ENCODE measurements at regions not wholly inside any gene's neighbourhood (a gene's known extent, or its start where the extent isn't known, plus 50 kb on each side); places are given as distances from the start of the nearest gene placed in this dataset.

DNA sequence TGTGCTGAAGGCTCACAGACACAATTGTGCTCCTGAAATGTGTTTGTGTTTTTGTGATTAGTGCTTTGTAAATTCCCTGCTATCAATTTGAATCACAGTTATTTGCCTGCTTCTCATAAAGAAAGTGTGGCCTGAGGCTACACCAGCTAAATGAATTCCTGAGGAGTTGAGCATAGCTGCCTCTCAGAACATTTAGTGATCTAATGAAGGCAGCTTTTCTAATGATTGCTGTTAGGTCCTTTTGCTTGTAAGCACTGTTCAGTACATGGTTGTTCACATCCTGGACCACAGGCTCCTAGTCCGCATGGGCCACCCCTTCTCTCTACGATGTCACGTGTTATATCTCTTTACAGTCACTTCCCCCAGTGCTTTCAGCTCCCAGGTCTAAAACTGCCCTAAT lies 238.2 kb downstream of the B3GLCT start:
- TF ChIP-seq, protein P1, sequence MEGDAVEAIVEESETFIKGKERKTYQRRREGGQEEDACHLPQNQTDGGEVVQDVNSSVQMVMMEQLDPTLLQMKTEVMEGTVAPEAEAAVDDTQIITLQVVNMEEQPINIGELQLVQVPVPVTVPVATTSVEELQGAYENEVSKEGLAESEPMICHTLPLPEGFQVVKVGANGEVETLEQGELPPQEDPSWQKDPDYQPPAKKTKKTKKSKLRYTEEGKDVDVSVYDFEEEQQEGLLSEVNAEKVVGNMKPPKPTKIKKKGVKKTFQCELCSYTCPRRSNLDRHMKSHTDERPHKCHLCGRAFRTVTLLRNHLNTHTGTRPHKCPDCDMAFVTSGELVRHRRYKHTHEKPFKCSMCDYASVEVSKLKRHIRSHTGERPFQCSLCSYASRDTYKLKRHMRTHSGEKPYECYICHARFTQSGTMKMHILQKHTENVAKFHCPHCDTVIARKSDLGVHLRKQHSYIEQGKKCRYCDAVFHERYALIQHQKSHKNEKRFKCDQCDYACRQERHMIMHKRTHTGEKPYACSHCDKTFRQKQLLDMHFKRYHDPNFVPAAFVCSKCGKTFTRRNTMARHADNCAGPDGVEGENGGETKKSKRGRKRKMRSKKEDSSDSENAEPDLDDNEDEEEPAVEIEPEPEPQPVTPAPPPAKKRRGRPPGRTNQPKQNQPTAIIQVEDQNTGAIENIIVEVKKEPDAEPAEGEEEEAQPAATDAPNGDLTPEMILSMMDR (IDR thresholded peaks at IDR 0.05) = no peak
- no peak for DNase-seq (ENCODE audit: low spot score)
- no peak overlapping the region for H3K4me3 ChIP-seq
- H3K27ac ChIP-seq = no peak overlapping the region

DNA sequence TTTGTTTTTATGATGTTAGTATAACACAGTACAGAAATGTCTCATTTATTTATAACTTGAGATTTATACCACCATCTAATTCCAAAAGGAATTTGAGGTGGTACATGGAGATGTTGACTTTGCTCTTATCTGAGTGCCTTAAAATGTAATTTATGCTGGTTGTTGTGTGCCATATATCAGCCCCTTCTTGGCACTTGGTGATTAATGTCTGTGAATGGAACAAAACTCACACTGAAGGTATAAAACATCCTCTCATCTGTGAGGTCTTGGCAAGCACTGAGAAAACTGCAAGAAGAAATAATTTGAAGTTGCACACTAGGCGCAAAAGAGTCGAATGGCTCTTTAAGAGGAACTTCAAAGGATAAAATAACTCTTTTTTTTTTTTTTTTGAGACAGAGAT lies 240.4 kb downstream of the B3GLCT start:
- Histone ChIP-seq H3K27ac (no peak overlapping the region), H3K4me3 (no peak overlapping the region)
- TF ChIP-seq, protein P1 (IDR thresholded peaks at IDR 0.05) = no peak
- no peak for DNase-seq (ENCODE audit: low spot score)

DNA sequence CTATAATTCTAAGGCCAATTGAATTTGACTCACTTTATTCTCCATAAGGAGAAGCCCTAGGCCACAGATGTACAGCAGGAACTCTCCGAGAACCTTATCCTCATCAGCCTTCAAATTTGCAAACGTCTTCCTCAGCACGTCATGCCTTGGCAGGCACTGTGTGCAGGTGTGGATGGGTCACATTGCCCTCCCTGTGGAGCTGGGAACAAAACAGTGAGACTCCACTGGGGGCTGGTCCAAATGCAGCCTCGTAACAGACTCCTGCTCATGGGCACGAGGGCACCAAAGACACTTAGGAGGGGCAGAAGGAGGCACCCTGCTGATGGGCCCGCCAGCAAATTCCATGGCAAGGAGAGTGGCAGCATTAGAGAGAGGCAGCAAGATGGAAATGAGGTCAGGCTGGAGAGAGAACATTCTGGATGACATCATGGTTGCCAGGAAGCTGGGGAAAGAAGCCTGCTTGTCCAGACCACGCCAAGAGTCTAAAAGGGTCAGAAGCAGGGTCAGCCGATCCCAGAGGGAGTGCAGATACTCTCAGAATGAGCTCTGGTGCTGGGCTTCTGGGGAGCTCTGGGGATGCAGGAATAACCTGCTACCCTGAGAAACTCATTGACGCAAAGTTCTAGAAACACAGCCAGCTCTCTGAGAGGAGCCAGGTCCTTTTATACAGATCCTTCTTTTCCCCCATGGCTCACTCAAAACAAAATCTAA lies 242.2 kb downstream of the B3GLCT start:
- DNase-seq (ENCODE audit: low spot score) = no peak
- H3K27ac ChIP-seq = no peak overlapping the region
- TF ChIP-seq, protein P1 (IDR thresholded peaks at IDR 0.05) = no peak

GRCh38 chr13:31442571-31442970 lies 242.8 kb downstream of the B3GLCT start:
- H3K4me3 ChIP-seq = no peak overlapping the region
- H3K27ac ChIP-seq = no peak overlapping the region
- no peak for DNase-seq (ENCODE audit: low spot score)
- TF ChIP-seq, protein P1 (IDR thresholded peaks at IDR 0.05) = no peak

More for the DNA sequence above, 242.2 kb downstream of the B3GLCT start:
- no peak overlapping the region for H3K4me3 ChIP-seq

DNA sequence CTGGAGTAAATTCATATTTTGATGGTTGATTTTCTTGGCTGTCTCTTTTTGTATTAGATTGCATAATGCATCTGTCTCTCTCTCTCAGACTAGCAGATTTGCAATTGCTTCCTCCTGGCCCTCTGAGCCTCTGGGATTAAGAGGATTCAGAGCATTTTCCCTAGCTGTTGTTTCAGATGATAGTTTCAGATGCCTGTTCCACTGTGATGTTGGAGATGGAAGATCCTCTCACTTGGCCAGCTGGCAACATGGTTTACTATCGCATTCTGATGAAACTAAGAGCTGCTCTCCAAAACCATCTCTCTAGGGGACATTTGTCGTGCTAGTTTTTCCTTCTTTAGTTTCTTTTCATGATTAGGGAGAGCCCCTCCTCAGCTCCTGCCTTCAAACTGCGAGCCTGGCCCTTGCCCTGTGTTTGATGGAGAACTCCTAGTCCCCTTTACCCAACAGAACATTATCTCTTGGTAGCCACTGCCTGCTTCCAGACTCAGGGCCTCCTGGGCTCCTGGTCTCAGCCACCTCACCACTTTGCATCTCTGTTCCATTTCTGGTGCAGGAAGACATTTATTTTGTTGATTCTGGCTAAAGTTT lies 244.6 kb downstream of the B3GLCT start:
- Histone ChIP-seq H3K4me3 (no peak overlapping the region), H3K27ac (no peak overlapping the region)
- no peak for DNase-seq (ENCODE audit: low spot score)
- TF ChIP-seq, protein P1 (IDR thresholded peaks at IDR 0.05) = no peak

- TF ChIP-seq, protein P1 (IDR thresholded peaks at IDR 0.05) = no peak
Observed at GRCh38 chr13:31452525-31452924, 252.8 kb downstream of the B3GLCT start.

GRCh38 chr13:31455581-31455980 lies 255.8 kb downstream of the B3GLCT start:
- TF ChIP-seq, protein P1 (IDR thresholded peaks at IDR 0.05) = no peak
- no peak for DNase-seq (ENCODE audit: low spot score)
- Histone ChIP-seq H3K4me3 (no peak overlapping the region), H3K27ac (no peak overlapping the region)

More at GRCh38 chr13:31452525-31452924, 252.8 kb downstream of the B3GLCT start:
- no peak overlapping the region for H3K27ac ChIP-seq
- no peak for DNase-seq (ENCODE audit: low spot score)
- no peak overlapping the region for H3K4me3 ChIP-seq
